ENCODE measurements at regions not wholly inside any gene's neighbourhood (a gene's known extent, or its start where the extent isn't known, plus 50 kb on each side); places are given as distances from the start of the nearest gene placed in this dataset.

GRCh38 chr2:204223544-204223943 lies 287.0 kb downstream of the ICOS start:
- TF ChIP-seq CTCF (conservative IDR thresholded peaks at IDR 0.05 in 1 of 2, IDR thresholded peaks at IDR 0.05 in 1 of 2; ENCODE audit: low read depth in 1 of 2, low read length in 2 of 2) (no peak), EZH2 (IDR thresholded peaks at IDR 0.05; ENCODE audit: low read length, missing control alignments) (no peak)
